Ishikawa (cell line): ENCODE measurements at regions not wholly inside any gene's neighbourhood (a gene's known extent, or its start where the extent isn't known, plus 50 kb on each side); places are given as distances from the start of the nearest gene placed in this dataset.

Source experiments
- TF ChIP-seq, protein P1 (sequence below): IDR thresholded peaks from 2 replicates; pipeline ENCODE4 v1.6.1; 2012; ENCODE audit warnings: low read depth, mild to moderate bottlenecking
- TF ChIP-seq, protein P2 (sequence below): IDR thresholded peaks from 2 replicates; pipeline ENCODE4 v1.6.1; 2012

DNA sequence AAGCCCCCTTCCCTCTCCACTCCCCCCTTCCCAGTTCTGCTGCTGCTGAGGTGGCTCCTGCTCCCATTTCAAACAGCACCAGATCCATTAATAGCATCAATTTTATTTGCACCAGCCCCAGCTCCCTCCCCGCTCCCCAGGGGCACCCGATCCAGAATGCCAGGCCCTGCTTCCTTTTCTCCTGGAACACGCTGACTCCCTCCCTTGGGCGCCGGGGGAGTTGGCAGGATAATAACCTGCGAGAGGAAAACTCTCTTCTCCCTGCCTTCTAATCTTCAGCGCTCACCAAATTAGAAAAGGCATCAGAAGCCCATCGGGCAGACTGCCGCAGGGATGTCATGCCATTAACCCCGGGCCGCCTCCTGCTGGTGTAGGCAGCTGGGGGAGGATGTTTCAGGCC is 77.8 kb downstream of the NCR2 start:
- TF ChIP-seq, protein P1, sequence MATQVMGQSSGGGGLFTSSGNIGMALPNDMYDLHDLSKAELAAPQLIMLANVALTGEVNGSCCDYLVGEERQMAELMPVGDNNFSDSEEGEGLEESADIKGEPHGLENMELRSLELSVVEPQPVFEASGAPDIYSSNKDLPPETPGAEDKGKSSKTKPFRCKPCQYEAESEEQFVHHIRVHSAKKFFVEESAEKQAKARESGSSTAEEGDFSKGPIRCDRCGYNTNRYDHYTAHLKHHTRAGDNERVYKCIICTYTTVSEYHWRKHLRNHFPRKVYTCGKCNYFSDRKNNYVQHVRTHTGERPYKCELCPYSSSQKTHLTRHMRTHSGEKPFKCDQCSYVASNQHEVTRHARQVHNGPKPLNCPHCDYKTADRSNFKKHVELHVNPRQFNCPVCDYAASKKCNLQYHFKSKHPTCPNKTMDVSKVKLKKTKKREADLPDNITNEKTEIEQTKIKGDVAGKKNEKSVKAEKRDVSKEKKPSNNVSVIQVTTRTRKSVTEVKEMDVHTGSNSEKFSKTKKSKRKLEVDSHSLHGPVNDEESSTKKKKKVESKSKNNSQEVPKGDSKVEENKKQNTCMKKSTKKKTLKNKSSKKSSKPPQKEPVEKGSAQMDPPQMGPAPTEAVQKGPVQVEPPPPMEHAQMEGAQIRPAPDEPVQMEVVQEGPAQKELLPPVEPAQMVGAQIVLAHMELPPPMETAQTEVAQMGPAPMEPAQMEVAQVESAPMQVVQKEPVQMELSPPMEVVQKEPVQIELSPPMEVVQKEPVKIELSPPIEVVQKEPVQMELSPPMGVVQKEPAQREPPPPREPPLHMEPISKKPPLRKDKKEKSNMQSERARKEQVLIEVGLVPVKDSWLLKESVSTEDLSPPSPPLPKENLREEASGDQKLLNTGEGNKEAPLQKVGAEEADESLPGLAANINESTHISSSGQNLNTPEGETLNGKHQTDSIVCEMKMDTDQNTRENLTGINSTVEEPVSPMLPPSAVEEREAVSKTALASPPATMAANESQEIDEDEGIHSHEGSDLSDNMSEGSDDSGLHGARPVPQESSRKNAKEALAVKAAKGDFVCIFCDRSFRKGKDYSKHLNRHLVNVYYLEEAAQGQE = no peak
- TF ChIP-seq, protein P2, sequence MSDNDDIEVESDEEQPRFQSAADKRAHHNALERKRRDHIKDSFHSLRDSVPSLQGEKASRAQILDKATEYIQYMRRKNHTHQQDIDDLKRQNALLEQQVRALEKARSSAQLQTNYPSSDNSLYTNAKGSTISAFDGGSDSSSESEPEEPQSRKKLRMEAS = no peak
